Suprapubic skin (tissue), 4 donors: ENCODE measurements at regions not wholly inside any gene's neighbourhood (a gene's known extent, or its start where the extent isn't known, plus 50 kb on each side); places are given as distances from the start of the nearest gene placed in this dataset.
"Not testable (repeated sequence)": the region's sequence is repeated elsewhere in the genome, so short reads cannot be mapped to it uniquely, and the experiment has no call there.

Experiments used
- EP300 ChIP-seq: sonication (generic); formaldehyde crosslinking; IDR thresholded peaks from one replicate; pipeline ENCODE4 v1.6.1; 2017; ENCODE audit warnings: antibody characterized with exemption
- POLR2A ChIP-seq, 2 donors: fragments of 450-650 bp; IDR thresholded peaks; one replicate each; pipeline ENCODE4 v1.6.1; 2017; ENCODE audit warnings: antibody characterized with exemption in 2 of 2, mild to moderate bottlenecking in 2 of 2, moderate library complexity in 2 of 2
- POLR2AphosphoS5 ChIP-seq, 3 donors: sonication (generic); formaldehyde crosslinking; IDR thresholded peaks; one replicate each; pipeline ENCODE4 v1.6.1; 2017; ENCODE audit warnings: antibody characterized with exemption in 3 of 3
- TF ChIP-seq, protein P1 (sequence below), 2 donors: fragments of 200-600 bp in 1 of 2; fragments of 450-650 bp in 1 of 2; sonication (generic) in 1 of 2; IDR thresholded peaks; one replicate each; pipeline ENCODE4 v1.5.1; 2016 to 2019; ENCODE audit warnings: antibody characterized with exemption in 2 of 2, mild to moderate bottlenecking in 1 of 2, moderate library complexity in 1 of 2

- TF ChIP-seq, protein P1, sequence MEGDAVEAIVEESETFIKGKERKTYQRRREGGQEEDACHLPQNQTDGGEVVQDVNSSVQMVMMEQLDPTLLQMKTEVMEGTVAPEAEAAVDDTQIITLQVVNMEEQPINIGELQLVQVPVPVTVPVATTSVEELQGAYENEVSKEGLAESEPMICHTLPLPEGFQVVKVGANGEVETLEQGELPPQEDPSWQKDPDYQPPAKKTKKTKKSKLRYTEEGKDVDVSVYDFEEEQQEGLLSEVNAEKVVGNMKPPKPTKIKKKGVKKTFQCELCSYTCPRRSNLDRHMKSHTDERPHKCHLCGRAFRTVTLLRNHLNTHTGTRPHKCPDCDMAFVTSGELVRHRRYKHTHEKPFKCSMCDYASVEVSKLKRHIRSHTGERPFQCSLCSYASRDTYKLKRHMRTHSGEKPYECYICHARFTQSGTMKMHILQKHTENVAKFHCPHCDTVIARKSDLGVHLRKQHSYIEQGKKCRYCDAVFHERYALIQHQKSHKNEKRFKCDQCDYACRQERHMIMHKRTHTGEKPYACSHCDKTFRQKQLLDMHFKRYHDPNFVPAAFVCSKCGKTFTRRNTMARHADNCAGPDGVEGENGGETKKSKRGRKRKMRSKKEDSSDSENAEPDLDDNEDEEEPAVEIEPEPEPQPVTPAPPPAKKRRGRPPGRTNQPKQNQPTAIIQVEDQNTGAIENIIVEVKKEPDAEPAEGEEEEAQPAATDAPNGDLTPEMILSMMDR (IDR thresholded peaks at IDR 0.05) = not testable (repeated sequence)
- TF ChIP-seq EP300; POLR2AphosphoS5 (IDR thresholded peaks at IDR 0.05); POLR2A (IDR thresholded peaks at IDR 0.05): not testable (repeated sequence)
Observed at GRCh38 chr15:20306497-20307106, 235.0 kb downstream of the GOLGA6L6 start.
